ENCODE measurements at regions not wholly inside any gene's neighbourhood (a gene's known extent, or its start where the extent isn't known, plus 50 kb on each side); places are given as distances from the start of the nearest gene placed in this dataset.

- TF ChIP-seq POLR2AphosphoS5 (IDR thresholded peaks at IDR 0.05; ENCODE audit: borderline replicate concordance, low read depth, low read length) = no peak
- no peak for TF ChIP-seq EZH2 (IDR thresholded peaks at IDR 0.05)
- no peak for TF ChIP-seq FOXP2 (optimal IDR thresholded peaks at IDR 0.05; ENCODE audit: control extremely low read depth, extremely low read length, insufficient read depth)
- H3K9ac ChIP-seq (ENCODE audit: insufficient read length) = no peak overlapping the region
Observed at GRCh38 chr13:81334481-81334880, 993.6 kb upstream of the SPRY2 start.

GRCh38 chr13:81326913-81327312 lies 986.0 kb upstream of the SPRY2 start:
- TF ChIP-seq FOXP2 (optimal IDR thresholded peaks at IDR 0.05; ENCODE audit: control extremely low read depth, extremely low read length, insufficient read depth) (no peak), POLR2AphosphoS5 (IDR thresholded peaks at IDR 0.05; ENCODE audit: borderline replicate concordance, low read depth, low read length) (no peak), EZH2 (IDR thresholded peaks at IDR 0.05) (no peak)
- Histone ChIP-seq H3K27ac (no peak overlapping the region), H3K4me3 (no peak overlapping the region), H3K9ac (ENCODE audit: insufficient read length) (no peak overlapping the region), H3K9me3 (ENCODE audit: low read depth, low read length) (no peaks in the 10 kb centered on the region), H3K36me3 (ENCODE audit: insufficient read depth, low read length) (no peaks in the 10 kb centered on the region)
- no peak for DNase-seq (ENCODE audit: low read depth, low spot score)

More at GRCh38 chr13:81334481-81334880, 993.6 kb upstream of the SPRY2 start:
- H3K27ac ChIP-seq = no peak overlapping the region
- no peaks in the 10 kb centered on the region for H3K9me3 ChIP-seq (ENCODE audit: low read depth, low read length)
- H3K36me3 ChIP-seq (ENCODE audit: insufficient read depth, low read length) = no peaks in the 10 kb centered on the region
- H3K4me3 ChIP-seq = no peak overlapping the region
- no peak for DNase-seq (ENCODE audit: low read depth, low spot score)

GRCh38 chr13:81320516-81320915 lies 979.6 kb upstream of the SPRY2 start:
- H3K9me3 ChIP-seq (ENCODE audit: low read depth, low read length) = no peaks in the 10 kb centered on the region
- H3K36me3 ChIP-seq (ENCODE audit: insufficient read depth, low read length) = no peaks in the 10 kb centered on the region
- DNase-seq (ENCODE audit: low read depth, low spot score) = no peak
- TF ChIP-seq POLR2AphosphoS5 (IDR thresholded peaks at IDR 0.05; ENCODE audit: borderline replicate concordance, low read depth, low read length) (no peak), EZH2 (IDR thresholded peaks at IDR 0.05) (no peak), FOXP2 (optimal IDR thresholded peaks at IDR 0.05; ENCODE audit: control extremely low read depth, extremely low read length, insufficient read depth) (no peak)
- no peak overlapping the region for H3K4me3 ChIP-seq
- H3K27ac ChIP-seq = no peak overlapping the region
- H3K9ac ChIP-seq (ENCODE audit: insufficient read length) = no peak overlapping the region

- Histone ChIP-seq H3K9me3 (ENCODE audit: low read depth, low read length) (no peaks in the 10 kb centered on the region), H3K4me3 (no peak overlapping the region), H3K36me3 (ENCODE audit: insufficient read depth, low read length) (no peaks in the 10 kb centered on the region), H3K9ac (ENCODE audit: insufficient read length) (no peak overlapping the region), H3K27ac (no peak overlapping the region)
- TF ChIP-seq FOXP2 (optimal IDR thresholded peaks at IDR 0.05; ENCODE audit: control extremely low read depth, extremely low read length, insufficient read depth) (no peak), EZH2 (IDR thresholded peaks at IDR 0.05) (no peak), POLR2AphosphoS5 (IDR thresholded peaks at IDR 0.05; ENCODE audit: borderline replicate concordance, low read depth, low read length) (no peak)
- no peak for DNase-seq (ENCODE audit: low read depth, low spot score)
Observed at GRCh38 chr13:81319351-81319750, 978.4 kb upstream of the SPRY2 start.

- no peak overlapping the region for H3K9ac ChIP-seq (ENCODE audit: insufficient read length)
- H3K4me3 ChIP-seq = no peak overlapping the region
- no peak for DNase-seq (ENCODE audit: low read depth, low spot score)
- no peak overlapping the region for H3K27ac ChIP-seq
- TF ChIP-seq EZH2 (IDR thresholded peaks at IDR 0.05) (no peak), FOXP2 (optimal IDR thresholded peaks at IDR 0.05; ENCODE audit: control extremely low read depth, extremely low read length, insufficient read depth) (no peak), POLR2AphosphoS5 (IDR thresholded peaks at IDR 0.05; ENCODE audit: borderline replicate concordance, low read depth, low read length) (no peak)
- no peaks in the 10 kb centered on the region for H3K36me3 ChIP-seq (ENCODE audit: insufficient read depth, low read length)
- no peaks in the 10 kb centered on the region for H3K9me3 ChIP-seq (ENCODE audit: low read depth, low read length)
Observed at GRCh38 chr13:81318231-81319019, 977.5 kb upstream of the SPRY2 start.

GRCh38 chr13:81314461-81314860 lies 973.5 kb upstream of the SPRY2 start:
- DNase-seq (ENCODE audit: low read depth, low spot score) = no peak
- Histone ChIP-seq H3K27ac (no peak overlapping the region), H3K36me3 (ENCODE audit: insufficient read depth, low read length) (no peaks in the 10 kb centered on the region), H3K9me3 (ENCODE audit: low read depth, low read length) (no peaks in the 10 kb centered on the region), H3K9ac (ENCODE audit: insufficient read length) (no peak overlapping the region), H3K4me3 (no peak overlapping the region)
- TF ChIP-seq EZH2 (IDR thresholded peaks at IDR 0.05) = no peak
- TF ChIP-seq FOXP2 (optimal IDR thresholded peaks at IDR 0.05; ENCODE audit: control extremely low read depth, extremely low read length, insufficient read depth) = no peak
- no peak for TF ChIP-seq POLR2AphosphoS5 (IDR thresholded peaks at IDR 0.05; ENCODE audit: borderline replicate concordance, low read depth, low read length)

GRCh38 chr13:81305928-81306327 lies 965.0 kb upstream of the SPRY2 start:
- no peak overlapping the region for H3K4me3 ChIP-seq
- TF ChIP-seq POLR2AphosphoS5 (IDR thresholded peaks at IDR 0.05; ENCODE audit: borderline replicate concordance, low read depth, low read length) = no peak
- no peak for TF ChIP-seq EZH2 (IDR thresholded peaks at IDR 0.05)
- TF ChIP-seq FOXP2 (optimal IDR thresholded peaks at IDR 0.05; ENCODE audit: control extremely low read depth, extremely low read length, insufficient read depth) = no peak
- H3K27ac ChIP-seq = no peak overlapping the region
- no peaks in the 10 kb centered on the region for H3K36me3 ChIP-seq (ENCODE audit: insufficient read depth, low read length)
- no peak overlapping the region for H3K9ac ChIP-seq (ENCODE audit: insufficient read length)
- no peaks in the 10 kb centered on the region for H3K9me3 ChIP-seq (ENCODE audit: low read depth, low read length)
- no peak for DNase-seq (ENCODE audit: low read depth, low spot score)

GRCh38 chr13:81304121-81304659 lies 963.3 kb upstream of the SPRY2 start:
- TF ChIP-seq FOXP2 (optimal IDR thresholded peaks at IDR 0.05; ENCODE audit: control extremely low read depth, extremely low read length, insufficient read depth) (no peak), EZH2 (IDR thresholded peaks at IDR 0.05) (no peak), POLR2AphosphoS5 (IDR thresholded peaks at IDR 0.05; ENCODE audit: borderline replicate concordance, low read depth, low read length) (no peak)
- Histone ChIP-seq H3K27ac (no peak overlapping the region), H3K9me3 (ENCODE audit: low read depth, low read length) (no peaks in the 10 kb centered on the region), H3K9ac (ENCODE audit: insufficient read length) (no peak overlapping the region), H3K4me3 (no peak overlapping the region), H3K36me3 (ENCODE audit: insufficient read depth, low read length) (no peaks in the 10 kb centered on the region)
- no peak for DNase-seq (ENCODE audit: low read depth, low spot score)

Measured in SK-N-MC (cell line).